Caco-2 (cell line): ENCODE measurements at regions not wholly inside any gene's neighbourhood (a gene's known extent, or its start where the extent isn't known, plus 50 kb on each side); places are given as distances from the start of the nearest gene placed in this dataset.
"Not testable (repeated sequence)": the region's sequence is repeated elsewhere in the genome, so short reads cannot be mapped to it uniquely, and the experiment has no call there.

Experiments
- BruUV-seq: library from RNA; stranded (reverse); fragments of 400-500 nt; replicated peaks from 2 replicates; lab custom pipeline; 2021; lab: Mats Ljungman, UMichigan
- CTCF ChIA-PET: fragments of 300-600 bp; sonication (Branson Sonifier 250); formaldehyde crosslinking; loops from one replicate; lab custom pipeline; 2022; ENCODE audit warnings: antibody characterized with exemption; lab: Charles Lee
- POLR2A ChIA-PET: fragments of 300-600 bp; sonication (Branson Sonifier 250); formaldehyde crosslinking; loops from one replicate; lab custom pipeline; 2022; ENCODE audit warnings: antibody characterized with exemption; lab: Charles Lee
- DNase-seq, 2 experiments: peaks; one replicate each; pipeline versions ENCODE4 v3.0.0 to v3.0.0-alpha.2; 2020 to 2022
- H3K27me3 ChIP-seq: replicated peaks from 2 replicates; pipeline ENCODE4 v1.6.0; 2011; ENCODE audit warnings: low read length; ENCODE audit not compliant: control insufficient read depth, insufficient read depth
- H3K36me3 ChIP-seq: 2 replicates; pipeline ENCODE4 v1.5.1; 2011; ENCODE audit warnings: low read length; ENCODE audit not compliant: control insufficient read depth, insufficient read depth
- H3K4me1 ChIP-seq: fragments of 250-450 bp; sonication (Bioruptor Pico); 2 replicates; pipeline ENCODE4 v1.5.1; 2020; ENCODE audit warnings: mild to moderate bottlenecking
- H3K4me3 ChIP-seq: 2 replicates; pipeline ENCODE4 v1.5.1; 2011; ENCODE audit warnings: low read depth, mild to moderate bottlenecking, control low read depth, low read length
- H3K9me3 ChIP-seq: fragments of 250-450 bp; sonication (Bioruptor Pico); 2 replicates; pipeline ENCODE4 v1.5.1; 2020; ENCODE audit warnings: mild to moderate bottlenecking, moderate library complexity
- H3K27ac Mint-ChIP-seq: one replicate; pipeline ENCODE4 v1.8.0; 2022; ENCODE audit warnings: mixed read lengths; ENCODE audit not compliant: unreplicated experiment
- H3K27me3 Mint-ChIP-seq: one replicate; pipeline ENCODE4 v1.8.0; 2022; ENCODE audit warnings: mixed read lengths; ENCODE audit not compliant: insufficient read depth, unreplicated experiment
- H3K36me3 Mint-ChIP-seq: one replicate; pipeline ENCODE4 v1.8.0; 2022; ENCODE audit warnings: mild to moderate bottlenecking, mixed read lengths; ENCODE audit not compliant: insufficient read depth, unreplicated experiment
- H3K4me1 Mint-ChIP-seq: one replicate; pipeline ENCODE4 v1.8.0; 2022; ENCODE audit warnings: low read depth, mixed read lengths; ENCODE audit not compliant: unreplicated experiment
- H3K4me3 Mint-ChIP-seq: one replicate; pipeline ENCODE4 v1.8.0; 2022; ENCODE audit warnings: mild to moderate bottlenecking, moderate library complexity, mixed read lengths; ENCODE audit not compliant: unreplicated experiment
- H3K9me3 Mint-ChIP-seq: one replicate; pipeline ENCODE4 v1.8.0; 2022; ENCODE audit warnings: mixed read lengths; ENCODE audit not compliant: unreplicated experiment
- CTCF ChIP-seq, 2 experiments: fragments of 200-600 bp in 1 of 2; IDR thresholded peaks; 1 replicate in 1 of 2; 2 replicates in 1 of 2; pipeline versions ENCODE4 v1.5.1 to v1.8.0; 2011 to 2022; ENCODE audit warnings: antibody characterized with exemption in 1 of 2, control low read depth in 1 of 2, inconsistent platforms in 1 of 2, low read depth in 1 of 2, low read length in 1 of 2, mild to moderate bottlenecking in 1 of 2, moderate library complexity in 1 of 2; ENCODE audit not compliant: insufficient read depth in 1 of 2, severe bottlenecking in 1 of 2, unreplicated experiment in 1 of 2
- intact Hi-C: fragments of 100-400 bp; cut with micrococcal nuclease; formaldehyde crosslinking; loops from one replicate; pipeline ENCODE4 v1.10.0; 2022; ENCODE audit not compliant: unreplicated experiment

GRCh38 chrX:138877746-138878145 is 166.2 kb upstream of the FGF13 start:
- no TSS peak for BruUV-seq
- no peak for DNase-seq
- H3K4me3 ChIP-seq = no peak overlapping the region
- no peaks in the 10 kb centered on the region for H3K4me1 ChIP-seq
- no peaks in the 10 kb centered on the region for H3K36me3 ChIP-seq
- ChIA-PET CTCF (no interaction called here), POLR2A (no interaction called here)
- intact Hi-C loops = no loop called here
- Mint-ChIP-seq H3K4me3 (no peak overlapping the region), H3K4me1 (no peaks in the 10 kb centered on the region), H3K9me3 (no peaks in the 10 kb centered on the region), H3K27ac (no peak overlapping the region), H3K36me3 (no peaks in the 10 kb centered on the region), H3K27me3 (no peaks in the 10 kb centered on the region)
- no peaks in the 10 kb centered on the region for H3K27me3 ChIP-seq
- TF ChIP-seq CTCF (IDR thresholded peaks at IDR 0.05; ENCODE audit: insufficient read depth in 1 of 2, low read depth in 1 of 2, low read length in 1 of 2, severe bottlenecking in 1 of 2, unreplicated experiment in 1 of 2) = no peak
- no peaks in the 10 kb centered on the region for H3K9me3 ChIP-seq

DNA sequence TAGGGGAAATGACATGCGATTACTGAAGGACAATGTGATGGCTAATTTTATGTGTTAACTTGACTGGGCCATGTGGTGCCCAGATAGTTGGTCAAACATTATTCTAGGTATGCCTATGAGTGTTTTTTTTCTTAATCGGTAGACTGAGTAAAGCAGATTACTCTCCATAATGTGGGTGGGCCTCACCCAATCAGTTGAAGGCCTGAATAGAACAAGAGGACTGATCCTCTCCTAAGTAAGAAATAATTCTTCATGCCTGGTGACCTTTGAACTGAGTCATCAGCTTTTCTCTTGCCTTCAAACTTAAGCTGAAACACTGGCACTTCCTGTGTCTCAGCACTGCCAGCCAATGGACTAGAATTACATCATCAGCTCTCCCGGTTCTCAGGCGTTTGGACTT is 164.0 kb upstream of the FGF13 start:
- Mint-ChIP-seq H3K27ac (no peak overlapping the region), H3K4me1 (no peaks in the 10 kb centered on the region), H3K4me3 (no peak overlapping the region), H3K9me3 (no peaks in the 10 kb centered on the region), H3K27me3 (no peaks in the 10 kb centered on the region), H3K36me3 (no peaks in the 10 kb centered on the region)
- intact Hi-C loops = no loop called here
- DNase-seq = no peak
- ChIA-PET POLR2A (no interaction called here), CTCF (no interaction called here)
- Histone ChIP-seq H3K4me1 (no peaks in the 10 kb centered on the region), H3K4me3 (no peak overlapping the region), H3K9me3 (no peaks in the 10 kb centered on the region), H3K36me3 (no peaks in the 10 kb centered on the region), H3K27me3 (no peaks in the 10 kb centered on the region)
- no TSS peak for BruUV-seq
- TF ChIP-seq CTCF (IDR thresholded peaks at IDR 0.05; ENCODE audit: insufficient read depth in 1 of 2, low read depth in 1 of 2, low read length in 1 of 2, severe bottlenecking in 1 of 2, unreplicated experiment in 1 of 2) = no peak

DNA sequence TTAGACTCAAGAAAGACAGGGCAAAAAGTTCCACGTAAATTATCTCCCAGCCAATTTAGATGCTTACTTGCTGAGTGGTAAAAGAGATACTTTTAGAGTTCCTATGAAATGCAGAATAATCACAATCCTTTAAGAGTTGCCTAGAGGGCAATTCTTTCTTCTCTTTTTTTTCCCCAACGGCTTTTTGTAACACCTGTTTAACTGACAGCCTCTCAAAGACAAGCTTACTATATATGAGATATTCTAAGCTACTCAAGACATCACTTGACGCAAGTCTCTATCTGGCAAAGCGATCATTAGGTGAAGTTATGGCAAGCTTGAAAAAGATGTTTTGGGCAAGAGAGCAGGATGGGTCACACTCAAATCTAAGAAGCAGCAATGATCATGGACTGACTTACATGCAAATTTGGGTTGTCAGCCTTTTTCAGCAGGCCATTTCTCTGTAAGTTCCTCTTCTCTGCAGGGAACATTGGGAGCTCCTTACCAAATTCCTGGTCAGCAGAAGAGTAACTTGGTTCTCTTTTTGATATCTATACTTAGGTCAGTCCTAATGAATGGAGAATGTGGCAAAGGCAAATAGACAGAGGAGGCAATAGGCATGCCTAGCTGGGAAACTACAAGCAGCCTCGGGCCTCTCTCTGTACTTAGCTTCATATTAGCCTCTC is 162.9 kb upstream of the FGF13 start:
- no peaks in the 10 kb centered on the region for H3K27me3 ChIP-seq
- H3K4me3 ChIP-seq = no peak overlapping the region
- Mint-ChIP-seq H3K4me3 (no peak overlapping the region), H3K27me3 (no peaks in the 10 kb centered on the region), H3K4me1 (no peaks in the 10 kb centered on the region), H3K9me3 (no peaks in the 10 kb centered on the region), H3K36me3 (no peaks in the 10 kb centered on the region), H3K27ac (no peak overlapping the region)
- H3K4me1 ChIP-seq = no peaks in the 10 kb centered on the region
- CTCF ChIA-PET = interaction anchor here (0.5 kb wide), 1 partner anchor 51 kb away, joined by 7 read pairs; no protein-coding TSS in a partner anchor
- DNase-seq = no peak
- intact Hi-C loops = no loop called here
- BruUV-seq = no TSS peak
- POLR2A ChIA-PET = no interaction called here
- no peaks in the 10 kb centered on the region for H3K9me3 ChIP-seq
- H3K36me3 ChIP-seq = no peaks in the 10 kb centered on the region
- no peak for TF ChIP-seq CTCF (IDR thresholded peaks at IDR 0.05; ENCODE audit: insufficient read depth in 1 of 2, low read depth in 1 of 2, low read length in 1 of 2, severe bottlenecking in 1 of 2, unreplicated experiment in 1 of 2)

DNA sequence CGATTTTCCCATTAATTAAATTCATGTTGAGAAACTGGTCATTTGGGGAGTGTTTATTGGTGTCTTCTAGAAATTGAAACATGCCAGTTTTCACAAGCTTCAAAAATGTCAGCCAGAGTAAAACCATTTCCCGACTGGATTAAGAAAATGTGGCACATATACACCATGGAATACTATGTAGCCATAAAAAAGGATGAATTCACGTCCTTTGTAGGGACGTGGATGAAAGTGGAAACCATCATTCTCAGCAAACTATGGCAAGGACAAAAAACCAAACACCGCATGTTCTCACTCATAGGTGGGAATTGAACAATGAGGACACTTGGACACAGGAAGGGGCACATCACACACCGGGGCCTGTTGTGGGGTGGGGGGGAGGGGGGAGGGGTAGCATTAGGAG is 162.1 kb upstream of the FGF13 start:
- H3K27me3 Mint-ChIP-seq, H3K27ac Mint-ChIP-seq, H3K36me3 ChIP-seq, H3K9me3 ChIP-seq, H3K27me3 ChIP-seq, BruUV-seq, H3K4me1 Mint-ChIP-seq, H3K4me3 Mint-ChIP-seq, intact Hi-C loops, H3K36me3 Mint-ChIP-seq, POLR2A ChIA-PET, CTCF ChIA-PET, H3K4me1 ChIP-seq, DNase-seq, H3K9me3 Mint-ChIP-seq, H3K4me3 ChIP-seq: not testable (repeated sequence)
